A549 (cell line): ENCODE measurements at regions not wholly inside any gene's neighbourhood (a gene's known extent, or its start where the extent isn't known, plus 50 kb on each side); places are given as distances from the start of the nearest gene placed in this dataset.

Experiments
- JUN ChIP-seq, 2 experiments: fragments of >200 bp; sonication (Bioruptor Twin); formaldehyde crosslinking; IDR thresholded peaks; 2 replicates in 1 of 2; 3 replicates in 1 of 2; pipeline ENCODE4 v1.6.1; 2016 to 2017
- KDM5A ChIP-seq: fragments of 200-600 bp; sonication (generic); IDR thresholded peaks from 2 replicates; pipeline ENCODE4 v1.6.1; 2016; ENCODE audit warnings: antibody characterized with exemption, mild to moderate bottlenecking
- MYC ChIP-seq: IDR thresholded peaks from 2 replicates; pipeline ENCODE4 v1.6.1; 2012; ENCODE audit warnings: mild to moderate bottlenecking, inconsistent platforms, low read length, improper control_type of control experiment, borderline replicate concordance
- NFE2L2 ChIP-seq: fragments of 150-350 bp; conservative IDR thresholded peaks from 2 replicates; pipeline ENCODE4 v1.6.1; 2014; ENCODE audit warnings: low read length
- NR3C1 ChIP-seq: fragments of >200 bp; sonication (Bioruptor Twin); formaldehyde crosslinking; IDR thresholded peaks from 3 replicates; pipeline ENCODE4 v1.6.1; 2017
- PHF8 ChIP-seq: fragments of 200-600 bp; sonication (generic); IDR thresholded peaks from 2 replicates; pipeline ENCODE4 v1.6.1; 2016; ENCODE audit warnings: low read depth, mild to moderate bottlenecking, antibody characterized with exemption, moderate library complexity, borderline replicate concordance
- POLR2A ChIP-seq: IDR thresholded peaks from 2 replicates; pipeline ENCODE4 v1.6.1; 2012; ENCODE audit warnings: mild to moderate bottlenecking, low read length
- RCOR1 ChIP-seq: fragments of 150-350 bp; IDR thresholded peaks from 2 replicates; pipeline ENCODE4 v1.6.1; 2014; ENCODE audit warnings: antibody characterized with exemption, low read length, low read depth
- RNF2 ChIP-seq: fragments of 200-600 bp; sonication (generic); IDR thresholded peaks from 2 replicates; pipeline ENCODE4 v1.6.1; 2016; ENCODE audit warnings: low read depth, mild to moderate bottlenecking, antibody characterized with exemption, moderate library complexity, borderline replicate concordance
- SMC3 ChIP-seq: fragments of >200 bp; sonication (Bioruptor Twin); formaldehyde crosslinking; IDR thresholded peaks from 3 replicates; pipeline ENCODE4 v1.6.1; 2018; ENCODE audit warnings: inconsistent platforms
- ZC3H11A ChIP-seq: fragments of 450-650 bp; IDR thresholded peaks from 2 replicates; pipeline ENCODE4 v1.6.1; 2014; ENCODE audit warnings: antibody characterized with exemption, mild to moderate bottlenecking
- TF ChIP-seq, protein P1 (sequence below): fragments of >200 bp; sonication (Bioruptor Twin); formaldehyde crosslinking; IDR thresholded peaks from 3 replicates; pipeline ENCODE4 v1.5.1; 2016
- TF ChIP-seq, protein P2 (sequence below): fragments of 450-650 bp; IDR thresholded peaks from 2 replicates; pipeline ENCODE4 v1.6.1; 2014; ENCODE audit warnings: antibody characterized with exemption

- TF ChIP-seq, protein P1, sequence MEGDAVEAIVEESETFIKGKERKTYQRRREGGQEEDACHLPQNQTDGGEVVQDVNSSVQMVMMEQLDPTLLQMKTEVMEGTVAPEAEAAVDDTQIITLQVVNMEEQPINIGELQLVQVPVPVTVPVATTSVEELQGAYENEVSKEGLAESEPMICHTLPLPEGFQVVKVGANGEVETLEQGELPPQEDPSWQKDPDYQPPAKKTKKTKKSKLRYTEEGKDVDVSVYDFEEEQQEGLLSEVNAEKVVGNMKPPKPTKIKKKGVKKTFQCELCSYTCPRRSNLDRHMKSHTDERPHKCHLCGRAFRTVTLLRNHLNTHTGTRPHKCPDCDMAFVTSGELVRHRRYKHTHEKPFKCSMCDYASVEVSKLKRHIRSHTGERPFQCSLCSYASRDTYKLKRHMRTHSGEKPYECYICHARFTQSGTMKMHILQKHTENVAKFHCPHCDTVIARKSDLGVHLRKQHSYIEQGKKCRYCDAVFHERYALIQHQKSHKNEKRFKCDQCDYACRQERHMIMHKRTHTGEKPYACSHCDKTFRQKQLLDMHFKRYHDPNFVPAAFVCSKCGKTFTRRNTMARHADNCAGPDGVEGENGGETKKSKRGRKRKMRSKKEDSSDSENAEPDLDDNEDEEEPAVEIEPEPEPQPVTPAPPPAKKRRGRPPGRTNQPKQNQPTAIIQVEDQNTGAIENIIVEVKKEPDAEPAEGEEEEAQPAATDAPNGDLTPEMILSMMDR, result peak; percentile 64
- TF ChIP-seq ZC3H11A (no peak), SMC3 (peak; percentile 63), PHF8 (no peak), NFE2L2 (no peak), RCOR1 (no peak), NR3C1 (no peak), RNF2 (no peak), MYC (no peak), POLR2A (no peak), JUN (IDR thresholded peaks at IDR 0.05) (no peak), KDM5A (no peak)
- TF ChIP-seq, protein P2, sequence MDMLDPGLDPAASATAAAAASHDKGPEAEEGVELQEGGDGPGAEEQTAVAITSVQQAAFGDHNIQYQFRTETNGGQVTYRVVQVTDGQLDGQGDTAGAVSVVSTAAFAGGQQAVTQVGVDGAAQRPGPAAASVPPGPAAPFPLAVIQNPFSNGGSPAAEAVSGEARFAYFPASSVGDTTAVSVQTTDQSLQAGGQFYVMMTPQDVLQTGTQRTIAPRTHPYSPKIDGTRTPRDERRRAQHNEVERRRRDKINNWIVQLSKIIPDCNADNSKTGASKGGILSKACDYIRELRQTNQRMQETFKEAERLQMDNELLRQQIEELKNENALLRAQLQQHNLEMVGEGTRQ, result no peak
These were observed 162.2 kb downstream of the SREK1 start for GRCh38 chr5:66306105-66306843.
